Kidney epithelial cell (primary cell): ENCODE measurements at regions not wholly inside any gene's neighbourhood (a gene's known extent, or its start where the extent isn't known, plus 50 kb on each side); places are given as distances from the start of the nearest gene placed in this dataset.
A peak's percentile ranks its signal among the peaks of the same experiment; 100 is the strongest.

ENCODE experiments used
- DNase-seq: peaks from one replicate; pipeline ENCODE4 v3.0.0-alpha.2; 2010; ENCODE audit warnings: low read depth
- H3K27me3 ChIP-seq: 2 replicates; pipeline ENCODE4 v1.6.0; 2011; ENCODE audit warnings: low read length; ENCODE audit not compliant: control insufficient read depth, insufficient read depth
- H3K36me3 ChIP-seq: 2 replicates; pipeline ENCODE4 v1.5.1; 2011; ENCODE audit warnings: low read length; ENCODE audit not compliant: control insufficient read depth, insufficient read depth
- H3K4me3 ChIP-seq: 2 replicates; pipeline ENCODE4 v1.5.1; 2011; ENCODE audit warnings: low read depth, mild to moderate bottlenecking, control low read depth, low read length
- TF ChIP-seq, protein P1 (sequence below): IDR thresholded peaks from 2 replicates; pipeline ENCODE4 v1.5.1; 2011; ENCODE audit warnings: mild to moderate bottlenecking, moderate library complexity, low read length, control low read depth, inconsistent platforms; ENCODE audit not compliant: insufficient read depth, poor library complexity, severe bottlenecking

DNA sequence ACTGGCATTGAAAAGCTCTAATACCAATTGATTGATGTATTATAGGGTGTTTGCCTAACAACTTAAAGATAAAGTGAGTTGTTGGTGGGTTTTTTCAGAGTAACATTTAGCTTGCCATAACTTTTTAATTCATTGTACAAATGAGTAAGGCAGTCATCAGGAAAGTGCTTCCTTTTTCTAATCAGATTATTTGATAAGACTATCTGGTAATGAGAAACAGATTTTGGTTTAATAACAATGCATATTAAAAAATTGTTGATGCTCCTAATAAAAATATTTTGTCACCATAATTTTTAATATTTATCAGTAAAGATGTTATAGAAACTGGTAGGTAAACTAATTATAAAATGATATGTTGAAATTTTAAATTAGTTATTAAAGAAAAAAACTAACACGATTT is 51.3 kb downstream of the BLTP1 start:
- Histone ChIP-seq H3K27me3 (no peaks in the 10 kb centered on the region), H3K36me3 (no peaks in the 10 kb centered on the region), H3K4me3 (no peak overlapping the region)
- DNase-seq, result no peak
- TF ChIP-seq, protein P1, sequence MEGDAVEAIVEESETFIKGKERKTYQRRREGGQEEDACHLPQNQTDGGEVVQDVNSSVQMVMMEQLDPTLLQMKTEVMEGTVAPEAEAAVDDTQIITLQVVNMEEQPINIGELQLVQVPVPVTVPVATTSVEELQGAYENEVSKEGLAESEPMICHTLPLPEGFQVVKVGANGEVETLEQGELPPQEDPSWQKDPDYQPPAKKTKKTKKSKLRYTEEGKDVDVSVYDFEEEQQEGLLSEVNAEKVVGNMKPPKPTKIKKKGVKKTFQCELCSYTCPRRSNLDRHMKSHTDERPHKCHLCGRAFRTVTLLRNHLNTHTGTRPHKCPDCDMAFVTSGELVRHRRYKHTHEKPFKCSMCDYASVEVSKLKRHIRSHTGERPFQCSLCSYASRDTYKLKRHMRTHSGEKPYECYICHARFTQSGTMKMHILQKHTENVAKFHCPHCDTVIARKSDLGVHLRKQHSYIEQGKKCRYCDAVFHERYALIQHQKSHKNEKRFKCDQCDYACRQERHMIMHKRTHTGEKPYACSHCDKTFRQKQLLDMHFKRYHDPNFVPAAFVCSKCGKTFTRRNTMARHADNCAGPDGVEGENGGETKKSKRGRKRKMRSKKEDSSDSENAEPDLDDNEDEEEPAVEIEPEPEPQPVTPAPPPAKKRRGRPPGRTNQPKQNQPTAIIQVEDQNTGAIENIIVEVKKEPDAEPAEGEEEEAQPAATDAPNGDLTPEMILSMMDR, result no peak

DNA sequence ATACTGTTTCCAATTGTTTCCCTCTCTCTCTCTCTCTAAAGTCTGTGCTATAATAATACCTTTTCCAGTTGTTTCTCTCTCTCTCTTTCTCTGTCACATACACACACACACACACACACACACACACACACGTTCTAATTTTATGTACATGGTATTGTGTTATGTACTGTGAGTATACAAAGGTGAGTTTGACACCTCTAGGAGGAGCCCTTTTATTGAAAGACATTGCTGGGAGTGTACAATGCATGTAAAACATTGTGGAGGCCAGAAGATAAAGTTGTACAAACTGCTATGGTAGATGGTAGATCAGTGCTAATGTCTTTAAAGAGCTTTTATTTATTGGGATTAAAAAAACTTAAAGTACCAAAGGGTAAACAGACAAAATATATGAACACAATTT is 53.6 kb downstream of the BLTP1 start:
- TF ChIP-seq, protein P1, result no peak

DNA sequence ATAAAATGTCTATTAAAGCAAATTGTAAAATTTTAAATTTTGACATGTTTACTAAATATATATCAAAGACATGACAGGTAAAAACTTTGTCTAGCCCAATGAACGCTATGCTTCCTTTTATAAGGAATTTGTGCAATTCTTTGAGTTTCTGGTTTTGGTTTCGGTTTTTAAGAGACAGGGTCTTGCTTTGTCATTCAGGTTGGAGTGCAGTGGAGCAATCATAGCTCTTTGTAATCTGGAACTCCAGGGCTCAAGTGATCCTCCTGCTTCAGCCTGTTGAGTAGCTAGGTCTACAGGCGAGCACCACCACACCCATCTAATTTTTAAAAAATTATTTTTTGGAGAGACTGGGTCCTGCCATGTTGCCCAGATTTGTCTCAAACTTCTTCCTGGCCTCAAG is 60.7 kb downstream of the BLTP1 start:
- no peak overlapping the region for H3K4me3 ChIP-seq
- H3K36me3 ChIP-seq, result no peaks in the 10 kb centered on the region
- DNase-seq, result no peak
- TF ChIP-seq, protein P1, result no peak
- H3K27me3 ChIP-seq, result no peaks in the 10 kb centered on the region

More for the DNA sequence above, 53.6 kb downstream of the BLTP1 start:
- no peaks in the 10 kb centered on the region for H3K36me3 ChIP-seq
- DNase-seq, result no peak
- H3K27me3 ChIP-seq, result no peaks in the 10 kb centered on the region
- no peak overlapping the region for H3K4me3 ChIP-seq

DNA sequence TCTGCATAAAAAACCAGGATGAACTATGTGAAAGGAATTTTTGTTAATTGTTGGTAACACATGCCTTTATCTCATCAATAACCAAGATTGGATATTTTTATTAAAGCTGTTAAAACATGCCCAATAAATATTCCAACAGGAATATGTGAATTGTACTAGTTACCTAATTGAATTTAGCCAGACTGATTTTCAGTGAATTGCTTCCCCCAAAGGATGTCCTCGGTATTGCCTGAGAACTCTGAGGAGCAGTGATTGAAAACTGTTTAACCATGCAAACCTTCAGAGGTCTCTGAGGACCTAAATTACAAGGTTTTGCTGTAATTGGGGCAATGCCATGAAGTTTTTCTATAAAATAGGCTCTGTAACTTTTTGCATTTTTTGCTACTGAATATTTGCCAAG is 66.6 kb downstream of the BLTP1 start:
- DNase-seq, result no peak
- Histone ChIP-seq H3K27me3 (no peaks in the 10 kb centered on the region), H3K36me3 (no peaks in the 10 kb centered on the region), H3K4me3 (no peak overlapping the region)
- TF ChIP-seq, protein P1, result peak; percentile 28

DNA sequence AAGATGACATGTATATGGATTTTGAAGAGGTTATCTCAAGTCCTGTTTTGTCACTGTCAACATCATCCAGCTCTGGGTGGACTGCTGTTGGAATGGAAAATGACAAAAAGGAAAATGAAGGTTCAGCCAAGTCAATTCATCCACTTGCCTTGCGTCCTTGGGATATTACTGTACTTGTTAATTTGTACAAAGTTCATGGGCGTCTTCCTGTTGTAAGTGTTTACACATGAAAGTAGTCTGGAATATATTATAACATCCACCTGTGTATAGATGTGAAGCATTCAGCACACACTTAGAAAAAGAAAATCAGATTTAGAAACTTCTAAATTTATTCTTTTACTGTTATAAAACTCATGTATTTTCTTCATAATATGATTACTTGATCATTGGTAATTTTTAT is 67.2 kb downstream of the BLTP1 start:
- H3K4me3 ChIP-seq, result no peak overlapping the region
- DNase-seq, result no peak
- no peaks in the 10 kb centered on the region for H3K36me3 ChIP-seq
- TF ChIP-seq, protein P1, result no peak
- no peaks in the 10 kb centered on the region for H3K27me3 ChIP-seq

DNA sequence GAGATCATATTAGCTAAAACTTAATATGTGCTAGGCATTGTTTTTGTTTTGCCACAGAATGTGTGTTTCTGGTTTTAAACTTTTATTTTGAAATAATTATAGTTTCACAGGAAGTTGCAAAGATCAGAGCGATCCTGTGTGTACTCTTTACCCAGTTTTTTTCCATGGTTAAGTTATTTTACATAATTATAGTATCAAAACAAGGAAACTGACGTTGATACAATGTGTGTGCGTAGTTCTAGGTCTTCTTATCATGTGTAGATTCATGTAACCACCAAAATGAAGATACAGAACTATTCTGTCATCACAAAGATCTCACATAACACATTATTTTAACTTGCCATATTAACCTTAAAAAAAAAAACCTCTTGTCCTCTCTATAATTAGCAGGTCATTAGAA is 69.2 kb downstream of the BLTP1 start:
- TF ChIP-seq, protein P1, result no peak
- Histone ChIP-seq H3K4me3 (no peak overlapping the region), H3K36me3 (peaks cover 1% of the 10 kb centered on the region), H3K27me3 (no peaks in the 10 kb centered on the region)
- DNase-seq, result no peak
